SU-DHL-6 (cell line): ENCODE measurements at regions not wholly inside any gene's neighbourhood (a gene's known extent, or its start where the extent isn't known, plus 50 kb on each side); places are given as distances from the start of the nearest gene placed in this dataset.

Experiments used
- H2AFZ ChIP-seq: fragments of 200-600 bp; sonication (generic); 2 replicates; pipeline ENCODE4 v1.6.1; 2014; ENCODE audit warnings: low read depth, mild to moderate bottlenecking, moderate library complexity, mixed read lengths, antibody characterized with exemption, low read length; ENCODE audit not compliant: severe bottlenecking
- H3F3A ChIP-seq: fragments of 200-600 bp; shearing (Covaris generic); 2 replicates; pipeline ENCODE4 v1.6.0; 2016; ENCODE audit warnings: antibody characterized with exemption, mild to moderate bottlenecking; ENCODE audit not compliant: insufficient read depth
- H3K27ac ChIP-seq: fragments of 200-600 bp; sonication (generic); 2 replicates; pipeline ENCODE4 v1.5.1; 2016; ENCODE audit warnings: low read depth, mild to moderate bottlenecking, low read length, moderate library complexity, mixed read lengths
- H3K27me3 ChIP-seq: fragments of 200-600 bp; sonication (generic), shearing (Covaris generic); 2 replicates; pipeline ENCODE4 v1.6.0; 2014; ENCODE audit warnings: mild to moderate bottlenecking, low read length
- H3K36me3 ChIP-seq: fragments of 200-600 bp; sonication (generic); 2 replicates; pipeline ENCODE4 v1.6.1; 2014; ENCODE audit warnings: mild to moderate bottlenecking, low read length, mixed read lengths
- H3K4me2 ChIP-seq: fragments of 300-600, 200-600 bp; shearing (Covaris generic), sonication (generic); 2 replicates; pipeline ENCODE4 v1.6.0; 2014; ENCODE audit warnings: low read length, low read depth, mild to moderate bottlenecking; ENCODE audit not compliant: poor library complexity, severe bottlenecking
- H3K4me3 ChIP-seq: fragments of 200-600 bp; sonication (generic); 2 replicates; pipeline ENCODE4 v1.5.1; 2014; ENCODE audit warnings: antibody characterized with exemption, low read length, mild to moderate bottlenecking, mixed read lengths; ENCODE audit not compliant: insufficient read depth, poor library complexity, severe bottlenecking
- H3K79me2 ChIP-seq: fragments of 200-600 bp; sonication (generic); 2 replicates; pipeline ENCODE4 v1.6.1; 2014; ENCODE audit warnings: mild to moderate bottlenecking, low read length, moderate library complexity; ENCODE audit not compliant: insufficient read depth
- H3K9ac ChIP-seq: fragments of 200-600 bp; sonication (generic); 2 replicates; pipeline ENCODE4 v1.7.0; 2014; ENCODE audit warnings: mild to moderate bottlenecking, low read length
- H3K9me2 ChIP-seq: fragments of 200-600 bp; sonication (generic); replicated peaks from 2 replicates; pipeline ENCODE4 v1.6.1; 2014; ENCODE audit warnings: low read length; ENCODE audit not compliant: insufficient read depth
- H3K9me3 ChIP-seq: fragments of 200-600 bp; sonication (generic); 2 replicates; pipeline ENCODE4 v1.6.1; 2014; ENCODE audit warnings: low read length, mixed read lengths; ENCODE audit not compliant: insufficient read depth
- H4K20me1 ChIP-seq: fragments of 200-600 bp; sonication (generic); 2 replicates; pipeline ENCODE4 v1.6.1; 2014; ENCODE audit warnings: low read depth, mild to moderate bottlenecking, antibody characterized with exemption, low read length, moderate library complexity, mixed read lengths
- CTCF ChIP-seq: fragments of 200-600 bp; sonication (generic); IDR thresholded peaks from one replicate; pipeline ENCODE4 v1.5.1; 2017; ENCODE audit warnings: antibody characterized with exemption, mild to moderate bottlenecking, low read length, moderate library complexity; ENCODE audit not compliant: insufficient read depth, poor library complexity, severe bottlenecking
- EZH2phosphoT487 ChIP-seq: fragments of 200-600 bp; sonication (generic), shearing (Covaris generic); conservative IDR thresholded peaks from 2 replicates; pipeline ENCODE4 v1.6.1; 2018; ENCODE audit warnings: mild to moderate bottlenecking, antibody characterized with exemption, low read length, moderate library complexity, mixed read lengths

- H3K9me2 ChIP-seq, result no peaks in the 10 kb centered on the region
- H4K20me1 ChIP-seq, result no peaks in the 10 kb centered on the region
- H3K27me3 ChIP-seq, result no peaks in the 10 kb centered on the region
- H3K79me2 ChIP-seq, result no peaks in the 10 kb centered on the region
- H2AFZ ChIP-seq, result peak overlapping the region; percentile 10
- H3K36me3 ChIP-seq, result no peaks in the 10 kb centered on the region
- H3K4me2 ChIP-seq, result no peak overlapping the region
- no peak overlapping the region for H3K4me3 ChIP-seq
- H3F3A ChIP-seq, result no peaks in the 10 kb centered on the region
- H3K9ac ChIP-seq, result no peak overlapping the region
- TF ChIP-seq CTCF (peak; percentile 8), EZH2phosphoT487 (no peak)
- H3K9me3 ChIP-seq, result no peaks in the 10 kb centered on the region
- H3K27ac ChIP-seq, result no peak overlapping the region
Observed at GRCh38 chr12:92650228-92650822, 52.5 kb upstream of the PLEKHG7 start.

GRCh38 chr12:92649511-92650227, 53.1 kb upstream of the PLEKHG7 start:
- H3K79me2 ChIP-seq, result no peaks in the 10 kb centered on the region
- H3K9me3 ChIP-seq, result no peaks in the 10 kb centered on the region
- H3K27ac ChIP-seq, result no peak overlapping the region
- H3K4me3 ChIP-seq, result no peak overlapping the region
- peak overlapping the region; percentile 10 for H2AFZ ChIP-seq
- H3K9ac ChIP-seq, result no peak overlapping the region
- H3K4me2 ChIP-seq, result no peak overlapping the region
- H3K9me2 ChIP-seq, result no peaks in the 10 kb centered on the region
- no peaks in the 10 kb centered on the region for H3K27me3 ChIP-seq
- TF ChIP-seq CTCF (peak; percentile 61), EZH2phosphoT487 (no peak)
- no peaks in the 10 kb centered on the region for H3K36me3 ChIP-seq
- H3F3A ChIP-seq, result no peaks in the 10 kb centered on the region
- no peaks in the 10 kb centered on the region for H4K20me1 ChIP-seq

GRCh38 chr12:92648242-92649031, 54.4 kb upstream of the PLEKHG7 start:
- Histone ChIP-seq H3F3A (no peaks in the 10 kb centered on the region), H2AFZ (no peak overlapping the region), H3K9ac (no peak overlapping the region), H4K20me1 (no peaks in the 10 kb centered on the region), H3K27me3 (no peaks in the 10 kb centered on the region), H3K79me2 (no peaks in the 10 kb centered on the region), H3K27ac (no peak overlapping the region), H3K36me3 (no peaks in the 10 kb centered on the region), H3K4me3 (no peak overlapping the region), H3K9me2 (no peaks in the 10 kb centered on the region), H3K9me3 (no peaks in the 10 kb centered on the region), H3K4me2 (no peak overlapping the region)
- TF ChIP-seq EZH2phosphoT487 (no peak), CTCF (no peak)
